Gastroesophageal sphincter (tissue), 3 donors: ENCODE measurements at regions not wholly inside any gene's neighbourhood (a gene's known extent, or its start where the extent isn't known, plus 50 kb on each side); places are given as distances from the start of the nearest gene placed in this dataset.

Experiments
- CTCF ChIP-seq, 4 experiments: fragments of 200-600 bp in 2 of 4; fragments of 450-650 bp in 2 of 4; sonication (generic) in 1 of 4; IDR thresholded peaks; one replicate each; pipeline ENCODE4 v1.5.1; 2017 to 2019; ENCODE audit warnings: antibody characterized with exemption in 4 of 4, mild to moderate bottlenecking in 2 of 4, moderate library complexity in 2 of 4
- POLR2A ChIP-seq, 2 donors: fragments of 450-650 bp; IDR thresholded peaks; one replicate each; pipeline ENCODE4 v1.6.1; 2017; ENCODE audit warnings: antibody characterized with exemption in 2 of 2, mild to moderate bottlenecking in 2 of 2, moderate library complexity in 1 of 2
- POLR2AphosphoS5 ChIP-seq: sonication (generic); formaldehyde crosslinking; IDR thresholded peaks from one replicate; pipeline ENCODE4 v1.6.1; 2017; ENCODE audit warnings: antibody characterized with exemption

GRCh38 chr5:32851559-32852173, 140.5 kb downstream of the NPR3 start:
- TF ChIP-seq POLR2A (IDR thresholded peaks at IDR 0.05) (no peak), CTCF (IDR thresholded peaks at IDR 0.05) (no peak), POLR2AphosphoS5 (no peak)
